Activated T-cell treated with anti-CD3 and anti-CD28 coated beads for 48 hours (primary cell): ENCODE measurements at regions not wholly inside any gene's neighbourhood (a gene's known extent, or its start where the extent isn't known, plus 50 kb on each side); places are given as distances from the start of the nearest gene placed in this dataset.

Experiments used
- DNase-seq: peaks from one replicate; pipeline ENCODE4 v3.0.0-alpha.2; 2020; ENCODE audit warnings: low read depth

DNA sequence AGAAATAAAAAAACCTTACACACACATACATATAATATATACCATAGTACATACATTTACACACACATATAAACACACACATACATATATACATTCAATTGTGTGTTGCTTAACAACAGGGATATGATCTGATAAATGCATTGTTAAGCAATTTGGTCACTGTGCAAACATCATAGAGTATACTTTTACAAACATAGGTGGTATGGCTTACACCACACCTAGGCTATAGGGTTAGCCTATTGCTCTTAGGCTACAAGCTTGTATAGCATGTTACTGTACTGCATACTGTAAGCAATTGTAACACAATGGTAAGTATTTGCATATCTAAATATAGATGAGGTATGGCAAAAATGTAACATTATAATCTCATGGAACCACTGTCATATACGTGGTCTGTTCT, 156.8 kb upstream of the ERBB4 start:
- no peak for DNase-seq

DNA sequence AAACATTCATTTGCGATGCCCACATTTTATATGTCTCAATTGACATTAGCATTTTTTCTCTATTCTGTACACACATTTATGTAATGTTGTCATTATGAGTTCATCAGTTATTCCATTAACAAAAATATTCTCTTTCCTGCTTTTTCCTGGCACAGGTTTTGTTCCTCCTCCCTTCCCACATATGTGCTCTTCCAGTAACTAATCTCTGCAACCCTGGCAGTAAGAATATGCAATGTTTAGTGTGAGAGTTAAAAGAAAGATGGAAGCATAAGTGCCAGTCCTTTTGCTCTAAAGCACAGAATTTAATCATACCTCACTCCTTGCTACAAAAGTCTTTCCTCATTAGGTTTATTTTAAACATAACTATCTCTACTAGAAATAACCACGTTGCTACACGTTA, 155.8 kb upstream of the ERBB4 start:
- no peak for DNase-seq

DNA sequence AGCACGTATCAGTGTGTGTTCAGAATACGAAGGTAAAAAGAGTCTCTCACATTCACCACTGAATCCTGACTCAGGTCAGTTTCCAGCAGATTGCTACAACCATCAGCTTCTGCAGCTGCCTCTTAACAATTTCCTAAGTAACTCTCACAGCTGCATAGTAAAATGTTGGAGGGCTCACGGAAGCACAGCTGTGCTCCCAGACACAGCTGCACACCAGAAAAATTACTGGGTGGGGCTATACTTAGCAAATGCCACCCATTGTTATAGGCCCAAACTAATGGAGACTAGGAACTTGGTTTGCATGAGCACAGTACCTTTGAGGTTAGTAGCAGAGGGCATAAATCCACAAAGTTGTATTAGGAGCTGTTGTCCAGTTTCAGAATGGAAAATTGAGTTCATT, 153.9 kb upstream of the ERBB4 start:
- DNase-seq, result no peak

DNA sequence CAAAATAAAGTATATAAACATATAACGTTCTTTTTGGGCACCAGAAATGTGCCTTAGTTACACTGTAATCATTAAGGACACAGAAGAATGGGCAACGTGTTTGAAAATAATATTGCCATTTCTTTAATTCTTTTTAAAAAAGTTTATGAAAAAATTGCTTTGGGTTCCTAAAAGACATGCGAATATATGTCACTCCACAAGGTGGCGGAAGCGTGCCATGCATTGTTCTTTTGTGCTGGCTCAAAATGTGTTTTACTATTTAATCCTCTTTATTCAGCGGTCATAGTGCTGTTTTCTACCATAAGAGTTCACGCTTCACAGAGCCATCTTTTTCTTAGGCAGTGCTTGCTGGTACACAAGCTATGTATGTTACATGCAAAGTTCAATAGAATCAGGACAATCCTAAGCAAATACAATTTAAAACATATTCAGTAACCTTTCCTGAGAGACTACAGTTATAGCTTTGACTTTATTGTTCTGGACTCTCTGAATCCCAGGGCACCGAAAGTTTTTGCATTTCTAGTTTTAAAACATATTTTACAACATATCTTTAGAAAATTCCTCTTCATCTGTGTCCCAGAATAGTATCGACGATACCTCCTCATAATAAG, 147.8 kb upstream of the ERBB4 start:
- peak; percentile 23 for DNase-seq

DNA sequence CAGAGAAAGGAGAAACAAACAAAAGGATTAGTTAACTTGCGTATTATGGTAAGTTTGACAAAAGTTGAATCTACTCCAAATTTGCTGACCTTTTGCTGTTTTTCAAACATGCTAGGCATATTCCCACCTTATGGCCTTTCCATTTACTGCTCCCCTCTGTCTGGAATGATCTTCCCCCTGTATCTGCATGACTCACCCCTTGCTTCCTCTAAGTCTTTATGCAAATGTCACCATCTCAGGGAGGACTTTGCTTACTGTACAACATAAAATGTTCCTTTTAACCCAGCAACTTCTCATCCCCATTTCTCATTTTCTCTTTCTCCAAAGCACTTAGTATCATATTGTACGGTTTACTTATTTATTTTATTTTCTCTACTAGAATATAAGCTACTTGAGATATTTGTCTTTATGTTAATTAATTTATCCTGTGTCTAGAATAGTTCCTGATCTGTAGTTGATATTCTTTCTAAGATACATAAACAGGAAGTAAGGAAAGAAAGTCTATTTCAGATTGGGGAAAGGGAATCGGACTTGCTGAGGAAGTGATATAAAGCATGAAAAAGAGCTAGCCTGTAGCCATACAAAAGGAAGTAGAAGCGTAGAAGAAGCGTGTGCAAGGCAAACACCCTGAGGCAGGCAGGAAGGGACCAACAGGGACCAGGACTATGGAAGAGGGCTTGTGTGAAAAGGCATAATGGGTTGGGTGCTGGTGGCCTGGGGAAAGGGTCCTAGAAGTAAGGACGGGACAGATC, 144.9 kb upstream of the ERBB4 start:
- DNase-seq, result no peak

DNA sequence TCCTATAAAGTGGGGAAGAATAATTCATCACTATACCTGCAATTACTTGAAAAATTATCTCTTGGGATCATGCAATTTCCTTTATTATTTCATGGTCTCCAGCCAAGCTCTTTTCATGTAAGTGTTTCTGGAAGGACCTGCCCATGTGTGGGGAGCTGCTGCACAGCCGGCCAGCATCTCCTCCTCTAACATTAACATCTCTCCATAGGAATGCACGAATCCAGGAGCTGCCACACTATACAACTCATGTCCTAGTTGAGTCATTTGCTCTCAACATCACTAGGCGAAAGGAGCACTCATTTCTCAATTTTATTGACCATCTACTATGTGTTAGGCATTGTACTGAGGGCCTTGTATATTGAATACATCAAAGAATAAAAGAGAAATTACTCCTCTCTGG, 144.3 kb upstream of the ERBB4 start:
- no peak for DNase-seq

DNA sequence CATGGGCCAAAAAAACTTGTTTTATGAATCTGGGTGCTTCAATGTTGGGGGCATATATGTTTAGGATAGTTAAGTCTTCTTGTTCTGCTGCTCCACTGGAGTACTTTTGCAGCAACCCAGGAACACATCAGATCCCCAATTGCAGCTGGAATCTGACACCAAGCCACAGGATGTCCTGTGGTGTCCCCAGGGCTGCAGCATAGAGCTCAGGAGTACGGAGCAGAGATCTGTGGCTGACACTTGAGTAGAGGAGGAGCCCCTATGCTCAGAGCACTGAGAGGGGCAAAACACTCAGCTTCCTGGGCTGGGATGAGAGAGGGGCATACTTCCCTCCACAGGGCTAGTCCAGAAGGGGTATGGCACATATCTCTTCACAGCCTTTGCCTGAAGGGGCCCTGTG, 138.9 kb upstream of the ERBB4 start:
- DNase-seq, result no peak

DNA sequence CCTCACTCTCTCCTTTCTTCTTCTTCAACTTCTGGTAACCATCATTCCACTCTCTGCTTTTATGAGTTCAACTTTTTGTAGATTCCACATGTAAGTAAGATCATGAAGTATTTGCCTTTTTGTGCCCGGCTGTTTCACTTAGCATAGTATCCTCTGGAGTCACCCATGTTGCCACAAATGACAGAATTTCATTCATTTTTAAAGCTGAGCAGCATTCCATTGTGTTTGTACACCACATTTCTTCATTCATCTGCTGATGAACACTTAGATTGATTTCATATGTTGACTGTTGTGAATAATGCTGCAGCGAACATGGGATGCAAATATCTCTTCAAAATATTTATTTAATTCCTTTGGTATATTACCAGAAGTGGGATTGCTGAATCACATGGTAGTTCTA, 133.6 kb upstream of the ERBB4 start:
- no peak for DNase-seq

DNA sequence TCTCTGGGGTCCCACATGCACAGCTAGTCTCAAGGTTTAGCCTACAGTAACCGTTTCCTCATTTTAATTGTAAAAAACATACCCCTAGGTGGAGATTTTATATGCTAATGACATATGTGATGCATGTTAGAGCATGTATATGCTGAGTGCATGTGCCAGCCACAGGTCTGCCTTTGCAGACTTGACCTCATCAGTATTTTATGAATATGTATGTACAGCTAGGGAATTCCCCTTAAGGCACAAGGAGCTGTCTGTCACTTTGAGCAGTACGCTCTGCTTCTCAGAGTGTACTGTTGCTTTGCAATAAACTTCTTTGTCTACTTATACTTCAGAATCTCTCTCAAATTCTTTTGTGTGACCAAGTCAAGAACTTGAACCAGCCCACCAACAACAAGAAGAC, 131.2 kb upstream of the ERBB4 start:
- DNase-seq, result no peak

DNA sequence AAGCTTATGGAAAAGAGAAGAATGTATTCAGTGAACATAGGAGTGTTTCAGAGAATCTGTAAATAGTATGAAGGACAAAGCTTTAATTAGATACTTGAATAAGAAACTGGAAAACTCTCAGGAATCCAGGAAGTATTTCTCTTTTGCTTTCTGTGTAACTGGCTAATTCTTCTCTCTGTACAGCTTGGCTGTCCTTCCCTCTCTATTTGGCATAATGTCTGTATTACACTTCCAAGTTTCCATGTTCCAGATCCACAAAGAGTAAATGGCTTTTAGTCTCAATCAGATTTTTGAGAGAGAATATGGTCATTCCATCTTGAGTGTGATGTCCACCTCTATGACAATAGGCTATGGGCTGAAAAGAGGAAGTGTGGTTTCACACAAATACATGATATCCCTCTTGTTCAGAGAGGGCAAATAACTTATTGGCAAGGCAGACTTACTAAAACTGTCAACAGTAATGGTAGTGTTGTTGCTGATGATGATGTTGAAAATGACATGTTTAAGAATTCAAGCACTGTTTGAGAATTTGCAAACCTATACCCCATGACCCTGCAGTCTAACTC, 129.2 kb upstream of the ERBB4 start:
- DNase-seq, result no peak

DNA sequence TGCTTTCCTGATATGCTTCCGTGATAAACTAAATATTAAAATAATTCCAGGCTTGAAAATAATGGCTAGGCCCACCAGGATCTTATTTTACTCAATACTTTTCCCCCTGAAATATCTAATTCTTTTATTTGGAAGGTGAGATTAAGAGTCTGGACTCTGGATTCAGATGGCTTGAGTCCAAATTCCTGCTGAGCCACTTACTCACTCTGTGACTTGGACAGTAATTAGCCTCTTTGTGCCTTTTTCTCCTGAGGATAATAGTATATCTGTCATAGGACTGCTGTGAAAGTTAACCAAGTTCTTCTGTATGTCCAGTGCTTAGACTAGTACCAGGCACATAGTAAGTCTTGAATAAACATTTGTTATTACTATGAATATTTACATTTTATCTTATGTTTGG, 127.3 kb upstream of the ERBB4 start:
- no peak for DNase-seq

DNA sequence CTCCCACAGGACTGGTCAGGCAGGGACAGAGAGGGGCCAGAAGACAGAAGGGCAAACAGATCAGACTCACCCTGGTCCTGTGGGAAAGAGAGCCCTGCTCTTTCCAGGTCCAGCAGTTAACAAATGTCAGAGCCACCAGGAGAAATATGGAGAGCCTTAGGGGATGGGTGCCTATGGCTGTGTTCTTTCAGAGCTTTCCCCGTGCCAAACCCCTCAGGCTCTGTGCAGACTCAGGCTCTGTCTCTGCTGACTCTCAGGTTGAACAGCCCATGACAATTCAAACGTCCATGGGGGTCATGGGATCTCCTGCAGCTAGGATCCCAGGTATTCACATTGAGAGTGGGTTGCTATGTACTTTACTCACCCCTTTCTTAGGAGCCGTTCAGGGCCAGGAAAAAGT, 120.8 kb upstream of the ERBB4 start:
- no peak for DNase-seq

DNA sequence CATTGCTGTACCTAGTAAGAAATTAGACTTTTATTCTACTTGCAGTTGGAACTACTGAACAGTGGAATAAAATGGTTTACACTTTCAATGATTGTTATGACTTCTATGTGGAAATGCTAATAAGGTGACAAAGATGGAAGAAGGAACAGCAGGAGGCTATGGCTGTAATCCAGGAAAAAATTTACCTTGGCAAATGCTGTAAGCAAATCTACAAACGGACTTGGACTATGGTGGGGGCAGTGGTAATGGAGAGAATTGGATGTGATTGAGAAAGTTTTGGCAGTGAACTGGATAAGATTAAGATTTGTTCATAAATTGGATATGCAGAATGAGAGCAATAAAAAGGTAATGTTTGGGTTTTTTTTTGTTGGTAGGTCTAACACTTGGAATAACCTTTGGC, 111.0 kb upstream of the ERBB4 start:
- DNase-seq, result no peak

DNA sequence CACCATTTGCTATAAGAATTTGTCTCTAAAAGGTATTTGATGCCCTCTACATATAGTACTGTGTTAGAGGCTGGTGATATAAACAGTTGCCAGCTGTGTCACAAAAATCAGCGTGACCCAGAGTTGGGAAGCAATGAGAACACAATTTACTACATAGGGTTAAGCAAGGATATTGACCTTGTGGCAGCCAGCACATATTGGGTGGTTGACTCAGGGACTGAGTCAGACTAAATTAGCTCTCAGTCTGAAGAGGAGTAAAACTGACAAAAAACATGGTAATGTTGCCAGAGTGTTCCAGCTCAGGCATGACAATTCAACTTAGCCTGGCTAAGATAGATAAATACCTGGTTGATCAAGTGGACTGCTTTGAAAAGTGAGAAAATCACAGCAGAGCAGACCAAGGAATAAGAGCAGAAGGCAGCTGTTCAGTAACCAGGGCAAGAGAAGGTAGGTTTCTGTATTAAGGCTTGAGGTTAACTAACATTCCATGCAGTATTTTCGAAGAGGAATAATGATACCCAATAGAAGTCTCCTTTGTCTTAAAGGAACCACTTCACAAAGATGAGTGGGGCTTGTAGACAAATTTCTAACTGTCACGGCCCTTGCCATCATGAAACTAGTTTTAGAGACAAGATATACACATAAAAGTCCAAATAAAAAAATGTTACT, 108.2 kb upstream of the ERBB4 start:
- no peak for DNase-seq

DNA sequence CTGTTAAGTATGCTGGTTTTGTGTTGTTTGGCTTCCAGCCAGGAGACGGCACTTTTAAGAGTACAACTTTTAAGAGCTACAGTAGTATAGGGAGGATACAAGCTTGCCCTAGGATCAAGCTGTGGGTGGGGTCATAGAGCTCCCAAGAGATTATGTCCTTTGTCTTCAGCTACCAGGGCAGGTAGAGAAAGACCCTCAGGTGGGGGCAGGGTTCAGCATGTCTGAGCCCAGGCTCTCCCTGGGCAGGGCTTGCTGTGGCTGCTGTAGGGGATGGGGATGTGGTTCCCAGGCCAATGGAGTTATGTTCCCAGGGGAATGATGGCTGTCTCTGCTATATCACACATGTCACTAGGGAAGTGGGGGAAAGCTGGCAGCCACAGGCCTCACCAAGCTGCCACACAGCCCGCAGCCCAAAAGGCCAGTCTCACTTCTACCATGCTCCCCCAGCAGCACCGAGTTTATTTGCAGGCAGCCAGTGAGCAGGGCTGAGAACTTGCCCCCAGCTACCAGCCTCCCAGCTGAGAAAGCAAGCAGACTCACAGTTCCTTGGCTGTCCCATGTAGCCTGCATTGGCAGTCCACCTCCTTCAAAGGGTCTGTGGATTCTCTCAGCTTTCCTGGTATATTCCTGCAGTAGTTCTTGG, 105.7 kb upstream of the ERBB4 start:
- DNase-seq, result no peak

DNA sequence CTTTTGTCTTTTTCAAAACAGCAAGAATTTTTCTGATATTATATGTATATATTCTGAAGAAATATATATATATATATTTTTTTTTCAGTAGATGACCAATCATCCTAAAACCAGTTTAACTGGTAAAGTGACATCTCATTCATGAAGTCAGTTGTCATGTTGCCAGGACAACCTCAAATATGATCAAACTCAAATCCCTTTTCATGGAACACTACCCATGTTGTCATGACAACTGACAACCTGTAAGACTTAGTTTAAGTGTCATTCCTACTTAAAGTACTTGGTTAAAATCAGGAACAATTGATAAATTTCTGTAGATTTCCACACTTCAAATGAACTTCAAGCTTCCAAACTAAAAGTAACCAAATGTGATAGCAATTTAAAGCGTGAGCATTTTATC, 101.8 kb upstream of the ERBB4 start:
- no peak for DNase-seq

DNA sequence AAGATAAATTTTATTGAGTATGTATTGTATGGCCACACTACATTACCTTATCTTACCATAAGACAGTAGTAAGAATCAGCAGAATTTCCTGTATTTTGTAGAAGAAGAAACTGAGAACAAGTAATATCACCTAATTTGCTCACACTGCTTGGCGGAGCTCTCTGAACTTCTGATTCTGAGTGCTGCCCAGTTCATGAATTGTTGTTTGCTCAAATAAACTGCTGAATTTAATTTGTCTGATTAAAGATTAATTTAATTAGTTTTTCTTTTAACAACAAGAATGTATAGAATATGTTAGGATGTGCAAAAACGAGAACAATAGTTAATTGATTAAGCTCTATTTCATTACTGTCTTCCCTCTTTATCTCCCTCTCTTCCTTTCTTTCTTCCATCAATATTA, 100.1 kb upstream of the ERBB4 start:
- DNase-seq, result no peak

DNA sequence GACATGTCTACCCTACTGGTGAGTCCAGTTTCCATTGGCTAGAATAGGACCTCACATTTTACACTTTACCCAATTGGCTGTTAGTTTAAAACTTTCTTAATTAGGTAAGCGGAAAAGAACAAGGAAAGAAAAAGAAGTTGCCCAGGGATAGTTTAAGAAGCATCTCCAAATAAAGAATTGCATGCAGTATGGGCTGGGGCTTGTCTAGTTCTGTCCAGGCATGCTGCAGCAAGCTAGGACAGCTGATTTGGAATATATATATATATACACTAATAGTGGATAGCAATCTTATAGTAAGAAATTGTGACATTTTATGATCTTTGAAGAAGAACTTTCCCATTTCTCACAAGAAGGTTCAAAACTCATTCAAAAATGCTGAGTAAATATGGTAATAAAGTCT, 90.0 kb upstream of the ERBB4 start:
- DNase-seq, result no peak

DNA sequence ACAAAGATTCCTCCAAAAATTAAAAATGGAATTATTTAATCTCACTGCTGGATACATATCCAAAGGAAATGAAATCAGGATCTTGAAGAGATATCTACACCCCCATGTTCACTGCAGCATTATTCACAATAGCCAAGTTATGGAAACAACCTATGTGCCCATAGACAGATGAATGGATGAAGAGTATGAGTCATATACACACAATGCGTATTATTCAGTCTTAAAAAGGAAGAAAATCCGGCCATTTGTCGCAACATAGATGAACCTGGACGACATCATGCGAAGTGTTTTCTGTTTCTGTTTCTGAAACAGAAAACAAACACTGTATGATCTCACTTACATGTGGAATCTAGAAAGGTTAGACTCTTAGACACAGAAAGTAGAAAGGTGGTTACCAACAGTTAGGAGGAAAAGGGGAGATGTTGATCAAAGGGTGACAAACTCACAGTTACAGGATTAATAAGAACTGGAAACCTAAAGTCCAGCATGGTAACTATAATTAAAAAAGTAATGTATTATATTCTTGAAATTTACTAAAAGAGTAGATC, 87.8 kb upstream of the ERBB4 start:
- no peak for DNase-seq

DNA sequence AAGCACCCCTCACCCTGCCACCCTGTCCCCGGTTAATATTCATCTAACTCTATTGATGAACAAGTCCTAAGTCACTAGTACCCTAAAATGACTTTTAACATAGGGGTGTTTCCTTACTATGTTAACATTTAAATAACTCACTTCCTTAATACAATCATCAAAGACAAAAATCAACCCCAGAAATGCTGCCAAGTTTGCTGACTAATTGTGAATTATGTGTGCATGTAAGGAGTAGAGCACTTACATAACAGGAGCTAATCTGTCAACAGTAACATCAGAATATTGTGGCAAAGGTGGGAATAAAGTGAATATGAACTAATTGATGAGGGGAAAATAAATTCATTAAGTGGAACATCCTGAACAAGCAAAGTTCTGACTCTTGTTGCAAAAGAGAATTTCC, 81.4 kb upstream of the ERBB4 start:
- no peak for DNase-seq

DNA sequence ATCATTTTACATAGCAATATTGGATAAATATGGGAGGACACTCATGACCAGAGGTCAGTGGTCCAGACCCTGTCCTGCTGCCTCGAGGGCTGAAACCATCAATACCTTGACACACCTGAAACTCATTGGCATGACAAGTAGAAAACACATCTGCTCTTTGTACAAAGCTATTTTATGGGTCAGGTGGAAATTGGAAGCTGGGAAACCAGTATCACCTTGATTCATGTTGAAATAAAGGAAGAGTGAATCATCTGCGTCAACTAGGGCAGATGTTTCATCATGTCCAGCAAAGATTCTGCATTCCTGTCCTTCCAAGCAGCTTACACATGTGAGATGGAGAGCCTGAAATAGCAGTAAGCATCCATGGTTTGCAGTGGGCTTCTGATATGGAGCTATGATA, 80.0 kb upstream of the ERBB4 start:
- no peak for DNase-seq

DNA sequence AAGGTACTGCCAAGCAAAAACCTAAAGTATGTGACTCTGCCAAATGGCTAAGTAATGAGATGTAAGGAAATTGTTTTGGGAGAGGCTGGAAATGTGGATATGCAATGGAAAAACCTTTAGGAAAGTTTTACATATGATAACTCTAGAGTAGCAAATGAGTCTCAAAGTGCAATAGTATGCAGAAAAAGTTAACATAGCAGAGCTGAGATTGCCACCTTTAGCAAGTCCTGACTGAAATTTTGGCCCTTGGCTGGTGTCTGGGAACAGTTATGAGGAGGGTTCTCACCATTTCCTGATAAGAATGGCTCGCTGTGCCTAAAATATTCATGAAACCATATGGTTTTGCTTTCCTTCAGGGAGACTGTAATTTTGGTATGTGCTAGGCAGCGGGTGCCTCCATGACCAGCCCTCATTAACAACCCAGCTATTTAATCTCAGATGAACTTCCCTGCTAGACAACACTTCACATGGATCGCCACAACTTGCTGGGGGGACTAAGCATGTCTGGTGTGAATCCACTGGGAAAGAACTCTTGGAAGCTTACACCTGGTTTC, 72.3 kb upstream of the ERBB4 start:
- DNase-seq, result no peak
